ENCODE measurements at regions not wholly inside any gene's neighbourhood (a gene's known extent, or its start where the extent isn't known, plus 50 kb on each side); places are given as distances from the start of the nearest gene placed in this dataset.

- Histone ChIP-seq H3K4me1 (ENCODE audit: control insufficient read depth, insufficient read depth, low read length) (no peaks in the 10 kb centered on the region), H3K9me3 (replicated peaks; ENCODE audit: control insufficient read depth, insufficient read depth, low read length) (no peaks in the 10 kb centered on the region), H3K27ac (ENCODE audit: control insufficient read depth, insufficient read depth) (no peak overlapping the region), H4K20me1 (ENCODE audit: control insufficient read depth, insufficient read depth) (no peaks in the 10 kb centered on the region), H2AFZ (ENCODE audit: control insufficient read depth, low read depth, low read length) (no peak overlapping the region), H3K36me3 (ENCODE audit: control insufficient read depth in 2 of 2, insufficient read depth in 2 of 2, low read length in 1 of 2) (no peaks in the 10 kb centered on the region), H3K4me3 (no peak overlapping the region), H3K79me2 (ENCODE audit: control insufficient read depth, insufficient read depth, low read length) (no peaks in the 10 kb centered on the region), H3K4me2 (ENCODE audit: control insufficient read depth, insufficient read depth) (no peak overlapping the region), H3K27me3 (replicated peaks in 1 of 2; ENCODE audit: control insufficient read depth in 2 of 2, insufficient read depth in 2 of 2, low read length in 1 of 2) (no peaks in the 10 kb centered on the region), H3K9ac (ENCODE audit: control insufficient read depth, insufficient read depth, low read length) (no peak overlapping the region)
- DNase-seq (ENCODE audit: low read depth, low spot score) = no peak
- SMC1A ChIA-PET (ENCODE audit: uncharacterized antibody, unreplicated experiment) = no interaction called here
- intact Hi-C loops (cut with micrococcal nuclease; ENCODE audit: unreplicated experiment) = no loop called here
- FAIRE-seq = no peak
- TF ChIP-seq TCF12 (IDR thresholded peaks at IDR 0.05; ENCODE audit: low read depth, low read length) (no peak), CBFB (IDR thresholded peaks at IDR 0.05; ENCODE audit: low read depth) (no peak), RB1 (IDR thresholded peaks at IDR 0.05; ENCODE audit: borderline replicate concordance) (no peak), HCFC1 (IDR thresholded peaks at IDR 0.05; ENCODE audit: low read length) (no peak), GATAD2B (conservative IDR thresholded peaks at IDR 0.05; ENCODE audit: low read depth) (no peak), MYC (IDR thresholded peaks at IDR 0.05; ENCODE audit: insufficient read depth, insufficient read length, insufficient replicate concordance, low read length, severe bottlenecking) (no peak), SP1 (IDR thresholded peaks at IDR 0.05; ENCODE audit: low read depth, low read length) (no peak), CBX3 (IDR thresholded peaks at IDR 0.05; ENCODE audit: borderline replicate concordance, low read depth) (no peak), KLF5 (IDR thresholded peaks at IDR 0.05; ENCODE audit: partially characterized antibody) (no peak), SMARCA5 (IDR thresholded peaks at IDR 0.05) (no peak), FOS (IDR thresholded peaks at IDR 0.05; ENCODE audit: borderline replicate concordance, extremely low read depth, insufficient read length) (no peak), IRF5 (IDR thresholded peaks at IDR 0.05; ENCODE audit: borderline replicate concordance) (no peak), ZBTB4 (CRISPR knock-in tag; IDR thresholded peaks at IDR 0.05) (no peak), SMAD1 (IDR thresholded peaks at IDR 0.05; ENCODE audit: low read depth, partially characterized antibody) (no peak), HDAC6 (IDR thresholded peaks at IDR 0.05; ENCODE audit: unreplicated experiment) (no peak), POLR2AphosphoS2 (IDR thresholded peaks at IDR 0.05; ENCODE audit: low read depth, low read length) (no peak), RBBP5 (conservative IDR thresholded peaks at IDR 0.05) (no peak)
- in situ Hi-C loops (cut with MboI) = no loop called here
- WGBS (ENCODE audit: insufficient coverage, insufficient replicate concordance, low lambda C conversion rate, missing lambda C conversion rate) = 83% methylated on average over 1 of the region's 1 CpG
- POLR2A ChIA-PET = no interaction called here
- RAD21 ChIA-PET (ENCODE audit: unreplicated experiment) = no interaction called here
- ATAC-seq = peak; percentile 24; the same call in 1 of the 3 replicates
- CTCF ChIA-PET = interaction anchor here (1.3 to 1.9 kb wide), 2 partner anchors 8 kb away, joined by 5 to 8 read pairs; no protein-coding TSS in a partner anchor
- BruUV-seq (replicated peaks) = no TSS peak
Observed at GRCh38 chr2:56121995-56122394, 61.8 kb upstream of the CCDC85A start.

Measured in GM12878 (cell line).